Subcutaneous abdominal adipose tissue (tissue), 5 donors: ENCODE measurements at regions not wholly inside any gene's neighbourhood (a gene's known extent, or its start where the extent isn't known, plus 50 kb on each side); places are given as distances from the start of the nearest gene placed in this dataset.

Source experiments
- H3K27ac ChIP-seq: one replicate; pipeline ENCODE4 v1.7.0; 2013; ENCODE audit warnings: low read depth, mild to moderate bottlenecking, inconsistent platforms, low read length, moderate library complexity
- H3K27me3 ChIP-seq, 5 donors: one replicate each; pipeline ENCODE4 v1.7.0; 2013; ENCODE audit warnings: low read length in 5 of 5, inconsistent platforms in 1 of 5; ENCODE audit not compliant: control insufficient read depth in 5 of 5, insufficient read depth in 4 of 5
- H3K36me3 ChIP-seq, 5 donors: one replicate each; pipeline ENCODE4 v1.7.0; 2013; ENCODE audit warnings: low read length in 5 of 5; ENCODE audit not compliant: control insufficient read depth in 5 of 5, insufficient read depth in 5 of 5
- H3K4me1 ChIP-seq, 5 donors: one replicate each; pipeline ENCODE4 v1.7.0; 2013; ENCODE audit warnings: low read length in 5 of 5, mild to moderate bottlenecking in 3 of 5, moderate library complexity in 1 of 5; ENCODE audit not compliant: control insufficient read depth in 5 of 5, insufficient read depth in 5 of 5
- H3K4me3 ChIP-seq, 5 donors: one replicate each; pipeline ENCODE4 v1.7.0; 2013; ENCODE audit warnings: low read length in 5 of 5, low read depth in 1 of 5
- H3K9ac ChIP-seq, 5 donors: one replicate each; pipeline ENCODE4 v1.7.0; 2013; ENCODE audit warnings: low read length in 5 of 5, mild to moderate bottlenecking in 4 of 5, moderate library complexity in 3 of 5
- H3K9me3 ChIP-seq, 5 donors: one replicate each; pipeline ENCODE4 v1.7.0; 2013; ENCODE audit warnings: low read length in 5 of 5; ENCODE audit not compliant: control insufficient read depth in 5 of 5
- donor health status: healthy.
- donor health status: healthy.
- donor health status: healthy.
- donor health status: healthy.
- donor health status: healthy.

- Histone ChIP-seq H3K27ac (no peak overlapping the region), H3K27me3 (no peaks in the 10 kb centered on the region), H3K4me3 (no peak overlapping the region), H3K9me3 (no peaks in the 10 kb centered on the region), H3K4me1 (no peaks in the 10 kb centered on the region), H3K9ac (no peak overlapping the region), H3K36me3 (no peaks in the 10 kb centered on the region)
Measured at GRCh38 chr1:218846181-218846580, 327.5 kb upstream of the LYPLAL1 start.

- Histone ChIP-seq H3K4me1 (no peaks in the 10 kb centered on the region), H3K4me3 (no peak overlapping the region), H3K27me3 (no peaks in the 10 kb centered on the region), H3K27ac (no peak overlapping the region), H3K9me3 (no peaks in the 10 kb centered on the region), H3K9ac (no peak overlapping the region), H3K36me3 (no peaks in the 10 kb centered on the region)
Measured at GRCh38 chr1:218847089-218847768, 326.4 kb upstream of the LYPLAL1 start.

GRCh38 chr1:218848009-218848408 is 325.7 kb upstream of the LYPLAL1 start:
- no peaks in the 10 kb centered on the region for H3K27me3 ChIP-seq
- no peaks in the 10 kb centered on the region for H3K4me1 ChIP-seq
- H3K36me3 ChIP-seq, result no peaks in the 10 kb centered on the region
- no peak overlapping the region for H3K9ac ChIP-seq
- no peaks in the 10 kb centered on the region for H3K9me3 ChIP-seq
- H3K4me3 ChIP-seq, result no peak overlapping the region
- no peak overlapping the region for H3K27ac ChIP-seq

- Histone ChIP-seq H3K27me3 (no peaks in the 10 kb centered on the region), H3K9me3 (no peaks in the 10 kb centered on the region), H3K4me3 (no peak overlapping the region), H3K9ac (no peak overlapping the region), H3K4me1 (no peaks in the 10 kb centered on the region), H3K27ac (no peak overlapping the region), H3K36me3 (no peaks in the 10 kb centered on the region)
Measured at GRCh38 chr1:218850367-218850766, 323.3 kb upstream of the LYPLAL1 start.

- Histone ChIP-seq H3K4me1 (no peaks in the 10 kb centered on the region), H3K4me3 (no peak overlapping the region), H3K27ac (no peak overlapping the region), H3K9me3 (no peaks in the 10 kb centered on the region), H3K27me3 (no peaks in the 10 kb centered on the region), H3K9ac (no peak overlapping the region), H3K36me3 (no peaks in the 10 kb centered on the region)
Measured at GRCh38 chr1:218851586-218851985, 322.1 kb upstream of the LYPLAL1 start.

- Histone ChIP-seq H3K9ac (no peak overlapping the region), H3K27me3 (no peaks in the 10 kb centered on the region), H3K36me3 (no peaks in the 10 kb centered on the region), H3K27ac (no peak overlapping the region), H3K4me1 (no peaks in the 10 kb centered on the region), H3K4me3 (no peak overlapping the region), H3K9me3 (no peaks in the 10 kb centered on the region)
Measured at GRCh38 chr1:218852527-218852926, 321.2 kb upstream of the LYPLAL1 start.

GRCh38 chr1:218863987-218864386 is 309.7 kb upstream of the LYPLAL1 start:
- H3K4me1 ChIP-seq, result no peaks in the 10 kb centered on the region
- no peak overlapping the region for H3K9ac ChIP-seq
- no peak overlapping the region for H3K4me3 ChIP-seq
- H3K27me3 ChIP-seq, result no peaks in the 10 kb centered on the region
- no peak overlapping the region for H3K27ac ChIP-seq
- no peaks in the 10 kb centered on the region for H3K9me3 ChIP-seq
- H3K36me3 ChIP-seq, result no peaks in the 10 kb centered on the region

GRCh38 chr1:218865591-218865990 is 308.1 kb upstream of the LYPLAL1 start:
- Histone ChIP-seq H3K36me3 (no peaks in the 10 kb centered on the region), H3K27ac (no peak overlapping the region), H3K27me3 (no peaks in the 10 kb centered on the region), H3K9me3 (no peaks in the 10 kb centered on the region), H3K4me1 (no peaks in the 10 kb centered on the region), H3K9ac (no peak overlapping the region), H3K4me3 (no peak overlapping the region)

- Histone ChIP-seq H3K36me3 (no peaks in the 10 kb centered on the region), H3K27ac (no peak overlapping the region), H3K4me1 (no peaks in the 10 kb centered on the region), H3K9ac (no peak overlapping the region), H3K4me3 (no peak overlapping the region), H3K27me3 (no peaks in the 10 kb centered on the region), H3K9me3 (no peaks in the 10 kb centered on the region)
Measured at GRCh38 chr1:218866507-218866906, 307.2 kb upstream of the LYPLAL1 start.

GRCh38 chr1:218867066-218867465 is 306.6 kb upstream of the LYPLAL1 start:
- H3K36me3 ChIP-seq, result no peaks in the 10 kb centered on the region
- H3K4me1 ChIP-seq, result no peaks in the 10 kb centered on the region
- H3K27me3 ChIP-seq, result no peaks in the 10 kb centered on the region
- H3K4me3 ChIP-seq, result no peak overlapping the region
- H3K9ac ChIP-seq, result no peak overlapping the region
- no peaks in the 10 kb centered on the region for H3K9me3 ChIP-seq
- no peak overlapping the region for H3K27ac ChIP-seq
